CD1c-positive myeloid dendritic cell (primary cell): ENCODE measurements at regions not wholly inside any gene's neighbourhood (a gene's known extent, or its start where the extent isn't known, plus 50 kb on each side); places are given as distances from the start of the nearest gene placed in this dataset.
"Not testable (repeated sequence)": the region's sequence is repeated elsewhere in the genome, so short reads cannot be mapped to it uniquely, and the experiment has no call there.

ENCODE experiments used
- DNase-seq: peaks from one replicate; pipeline ENCODE4 v3.0.0-alpha.2; 2016; ENCODE audit errors: extremely low spot score

- no peak for DNase-seq
Observed at GRCh38 chr6:133756078-133756695, 132.7 kb upstream of the TCF21 start.

- no peak for DNase-seq
Observed at GRCh38 chr6:133757335-133757734, 131.6 kb upstream of the TCF21 start.

GRCh38 chr6:133758815-133759335, 130.0 kb upstream of the TCF21 start:
- DNase-seq, result no peak

GRCh38 chr6:133759524-133759923, 129.4 kb upstream of the TCF21 start:
- no peak for DNase-seq

- no peak for DNase-seq
Observed at GRCh38 chr6:133761706-133762105, 127.2 kb upstream of the TCF21 start.

- DNase-seq, result no peak
Observed at GRCh38 chr6:133764008-133764753, 124.7 kb upstream of the TCF21 start.

GRCh38 chr6:133764754-133765208, 124.1 kb upstream of the TCF21 start:
- no peak for DNase-seq

- DNase-seq, result no peak
Observed at GRCh38 chr6:133767357-133767970, 121.4 kb upstream of the TCF21 start.

- no peak for DNase-seq
Observed at GRCh38 chr6:133768656-133769295, 120.1 kb upstream of the TCF21 start.

GRCh38 chr6:133769463-133769862, 119.5 kb upstream of the TCF21 start:
- DNase-seq, result no peak

GRCh38 chr6:133772567-133772966, 116.3 kb upstream of the TCF21 start:
- DNase-seq, result no peak

GRCh38 chr6:133773776-133774175, 115.1 kb upstream of the TCF21 start:
- DNase-seq, result no peak

- DNase-seq, result no peak
Observed at GRCh38 chr6:133774356-133774755, 114.6 kb upstream of the TCF21 start.

GRCh38 chr6:133778414-133779130, 110.3 kb upstream of the TCF21 start:
- DNase-seq, result no peak

- DNase-seq, result no peak
Observed at GRCh38 chr6:133779916-133780695, 108.8 kb upstream of the TCF21 start.

- no peak for DNase-seq
Observed at GRCh38 chr6:133786016-133786415, 102.9 kb upstream of the TCF21 start.

- DNase-seq, result no peak
Observed at GRCh38 chr6:133787122-133787521, 101.8 kb upstream of the TCF21 start.

GRCh38 chr6:133787859-133788505, 100.9 kb upstream of the TCF21 start:
- no peak for DNase-seq

- no peak for DNase-seq
Observed at GRCh38 chr6:133788556-133788955, 100.4 kb upstream of the TCF21 start.

- DNase-seq, result not testable (repeated sequence)
Observed at GRCh38 chr6:133789449-133789848, 99.5 kb upstream of the TCF21 start.
